Kidney glomerular epithelial cell (primary cell): ENCODE measurements at regions not wholly inside any gene's neighbourhood (a gene's known extent, or its start where the extent isn't known, plus 50 kb on each side); places are given as distances from the start of the nearest gene placed in this dataset.
A peak's percentile ranks its signal among the peaks of the same experiment; 100 is the strongest.
"Not testable (repeated sequence)": the region's sequence is repeated elsewhere in the genome, so short reads cannot be mapped to it uniquely, and the experiment has no call there.

Source experiments
- DNase-seq: peaks from one replicate; lab custom pipeline; 2025; lab: John Stamatoyannopoulos, UW

GRCh38 chr5:92992073-92992472 lies 588.9 kb downstream of the NR2F1-AS1 start:
- DNase-seq = no peak

GRCh38 chr5:92991581-92992067 lies 589.4 kb downstream of the NR2F1-AS1 start:
- DNase-seq = no peak

- DNase-seq = no peak
These were observed 590.2 kb downstream of the NR2F1-AS1 start for GRCh38 chr5:92990771-92991170.

GRCh38 chr5:92981001-92981400 lies 600.0 kb downstream of the NR2F1-AS1 start:
- DNase-seq = no peak

- DNase-seq = no peak
These were observed 600.5 kb downstream of the NR2F1-AS1 start for GRCh38 chr5:92980491-92980890.

- no peak for DNase-seq
These were observed 601.3 kb downstream of the NR2F1-AS1 start for GRCh38 chr5:92979716-92980115.

GRCh38 chr5:92977846-92978540 lies 603.0 kb downstream of the NR2F1-AS1 start:
- no peak for DNase-seq

- DNase-seq = no peak
These were observed 604.9 kb downstream of the NR2F1-AS1 start for GRCh38 chr5:92976156-92976555.

GRCh38 chr5:92969781-92970237 lies 611.2 kb downstream of the NR2F1-AS1 start:
- DNase-seq = no peak

GRCh38 chr5:92969191-92969780 lies 611.7 kb downstream of the NR2F1-AS1 start:
- no peak for DNase-seq

GRCh38 chr5:92963800-92964199 lies 617.2 kb downstream of the NR2F1-AS1 start:
- DNase-seq = no peak

- DNase-seq = no peak
These were observed 618.3 kb downstream of the NR2F1-AS1 start for GRCh38 chr5:92962752-92963151.

GRCh38 chr5:92956886-92957285 lies 624.1 kb downstream of the NR2F1-AS1 start:
- DNase-seq = no peak

- no peak for DNase-seq
These were observed 628.8 kb downstream of the NR2F1-AS1 start for GRCh38 chr5:92952243-92952642.

- no peak for DNase-seq
These were observed 629.3 kb downstream of the NR2F1-AS1 start for GRCh38 chr5:92951746-92952145.

GRCh38 chr5:92946546-92946945 lies 634.5 kb downstream of the NR2F1-AS1 start:
- DNase-seq = no peak

GRCh38 chr5:92945605-92946097 lies 635.4 kb downstream of the NR2F1-AS1 start:
- peak; percentile 48 for DNase-seq

GRCh38 chr5:92944903-92945604 lies 636.0 kb downstream of the NR2F1-AS1 start:
- no peak for DNase-seq

- no peak for DNase-seq
These were observed 636.7 kb downstream of the NR2F1-AS1 start for GRCh38 chr5:92944337-92944736.

GRCh38 chr5:92942762-92943161 lies 638.3 kb downstream of the NR2F1-AS1 start:
- DNase-seq = no peak

- no peak for DNase-seq
These were observed 639.2 kb downstream of the NR2F1-AS1 start for GRCh38 chr5:92941806-92942205.

- no peak for DNase-seq
These were observed 641.6 kb downstream of the NR2F1-AS1 start for GRCh38 chr5:92939428-92939827.

- not testable (repeated sequence) for DNase-seq
These were observed 643.6 kb downstream of the NR2F1-AS1 start for GRCh38 chr5:92937396-92937795.
